Vagina (tissue), 2 donors: ENCODE measurements at regions not wholly inside any gene's neighbourhood (a gene's known extent, or its start where the extent isn't known, plus 50 kb on each side); places are given as distances from the start of the nearest gene placed in this dataset.
"Not testable (repeated sequence)": the region's sequence is repeated elsewhere in the genome, so short reads cannot be mapped to it uniquely, and the experiment has no call there.

Source experiments
- DNase-seq, 2 donors: peaks; one replicate each; pipeline ENCODE4 v3.0.0-alpha.2; 2017; ENCODE audit errors: extremely low spot score in 2 of 2
- H3K27ac ChIP-seq: fragments of 200-600 bp; sonication (generic); one replicate; pipeline ENCODE4 v1.5.1; 2019
- H3K27me3 ChIP-seq: fragments of 200-600 bp; sonication (generic); one replicate; pipeline ENCODE4 v1.5.1; 2019
- H3K36me3 ChIP-seq, 2 donors: fragments of 200-600 bp; sonication (generic); one replicate each; pipeline ENCODE4 v1.5.1; 2017 to 2019
- H3K4me1 ChIP-seq: fragments of 200-600 bp; sonication (generic); one replicate; pipeline ENCODE4 v1.5.1; 2019
- H3K4me3 ChIP-seq, 2 donors: fragments of 200-600 bp; sonication (generic); 1 replicate in 1 of 2; 2 replicates in 1 of 2; pipeline ENCODE4 v1.5.1; 2016 to 2019
- H3K9me3 ChIP-seq: fragments of 200-600 bp; sonication (generic); one replicate; pipeline ENCODE4 v1.5.1; 2019
- CTCF ChIP-seq, 3 experiments: fragments of 450-650 bp in 2 of 3; fragments of 200-600 bp in 1 of 3; sonication (generic) in 1 of 3; IDR thresholded peaks; one replicate each; pipeline ENCODE4 v1.5.1; 2017 to 2019; ENCODE audit warnings: antibody characterized with exemption in 3 of 3, mild to moderate bottlenecking in 2 of 3, moderate library complexity in 2 of 3
- POLR2A ChIP-seq, 2 donors: fragments of 450-650 bp; IDR thresholded peaks; one replicate each; pipeline ENCODE4 v1.6.1; 2017; ENCODE audit warnings: antibody characterized with exemption in 2 of 2, mild to moderate bottlenecking in 2 of 2, moderate library complexity in 2 of 2
- POLR2AphosphoS5 ChIP-seq, 2 donors: sonication (generic); formaldehyde crosslinking; IDR thresholded peaks; one replicate each; pipeline ENCODE4 v1.9.0; 2017; ENCODE audit warnings: antibody characterized with exemption in 2 of 2, mild to moderate bottlenecking in 2 of 2, low read depth in 1 of 2; ENCODE audit not compliant: insufficient read depth in 1 of 2
- intact Hi-C: fragments of 100-400 bp; cut with DNase I; formaldehyde crosslinking; loops from one replicate; pipeline ENCODE4 v1.15.1; 2023

DNA sequence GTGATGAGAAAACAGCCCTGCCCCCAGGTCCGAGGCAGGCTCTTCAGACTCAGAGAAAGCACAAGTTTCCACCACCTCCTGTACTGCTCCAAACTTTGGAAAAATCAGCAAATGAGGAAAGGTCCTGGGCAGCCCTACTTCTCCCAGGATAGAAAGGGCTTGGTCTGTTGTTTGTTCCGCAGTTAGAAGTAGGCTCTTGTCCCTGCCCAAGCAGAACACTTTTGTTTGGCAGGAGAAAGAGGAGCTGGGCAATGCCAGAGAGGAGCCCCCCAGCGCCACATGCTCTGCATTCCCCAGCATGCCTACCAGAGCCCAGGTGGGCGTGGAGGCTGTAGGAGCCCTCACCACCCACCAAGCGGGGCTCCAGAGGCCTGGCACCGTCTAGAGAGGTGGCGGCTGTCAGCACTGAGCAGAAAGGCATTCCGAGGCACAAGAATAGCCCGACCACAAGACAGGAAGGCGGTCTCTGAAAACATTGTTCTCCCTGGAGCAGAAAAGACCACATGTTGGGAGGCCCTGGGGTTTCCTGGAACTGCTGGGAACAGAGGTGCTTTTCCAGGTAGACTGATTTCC lies 90.3 kb upstream of the CD82 start:
- intact Hi-C loops: no loop called here
- no peak for TF ChIP-seq CTCF (IDR thresholded peaks at IDR 0.05)
- TF ChIP-seq POLR2AphosphoS5 (IDR thresholded peaks at IDR 0.05; ENCODE audit: insufficient read depth in 1 of 2, low read depth in 1 of 2): no peak
- no peak for TF ChIP-seq POLR2A (IDR thresholded peaks at IDR 0.05)
- H3K4me3 ChIP-seq: no peak overlapping the region
- no peak overlapping the region for H3K27ac ChIP-seq
- H3K27me3 ChIP-seq: no peaks in the 10 kb centered on the region
- H3K4me1 ChIP-seq: no peaks in the 10 kb centered on the region
- no peak for DNase-seq
- H3K9me3 ChIP-seq: no peaks in the 10 kb centered on the region
- no peaks in the 10 kb centered on the region for H3K36me3 ChIP-seq

DNA sequence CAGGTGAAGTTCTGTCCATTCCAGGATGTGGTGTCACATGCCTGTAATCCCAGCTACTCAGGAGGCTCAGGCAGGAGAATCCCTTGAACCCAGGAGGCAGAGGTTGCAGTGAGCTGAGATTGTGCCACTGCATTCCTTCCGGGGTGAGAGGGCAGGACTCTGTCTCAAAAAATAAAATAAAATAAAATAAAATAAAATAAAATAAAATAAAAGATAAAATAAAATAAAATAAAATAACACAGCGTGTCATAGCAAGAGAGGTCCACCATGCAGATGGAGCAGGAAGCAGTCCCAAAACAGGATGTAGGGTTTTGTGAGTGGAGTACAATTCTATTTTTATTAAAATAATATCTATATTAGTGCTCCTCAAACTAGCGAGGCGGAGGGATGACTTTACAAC lies 83.1 kb upstream of the CD82 start:
- H3K4me1 ChIP-seq, intact Hi-C loops, DNase-seq, H3K27ac ChIP-seq, H3K36me3 ChIP-seq, H3K27me3 ChIP-seq, H3K4me3 ChIP-seq, H3K9me3 ChIP-seq: not testable (repeated sequence)

DNA sequence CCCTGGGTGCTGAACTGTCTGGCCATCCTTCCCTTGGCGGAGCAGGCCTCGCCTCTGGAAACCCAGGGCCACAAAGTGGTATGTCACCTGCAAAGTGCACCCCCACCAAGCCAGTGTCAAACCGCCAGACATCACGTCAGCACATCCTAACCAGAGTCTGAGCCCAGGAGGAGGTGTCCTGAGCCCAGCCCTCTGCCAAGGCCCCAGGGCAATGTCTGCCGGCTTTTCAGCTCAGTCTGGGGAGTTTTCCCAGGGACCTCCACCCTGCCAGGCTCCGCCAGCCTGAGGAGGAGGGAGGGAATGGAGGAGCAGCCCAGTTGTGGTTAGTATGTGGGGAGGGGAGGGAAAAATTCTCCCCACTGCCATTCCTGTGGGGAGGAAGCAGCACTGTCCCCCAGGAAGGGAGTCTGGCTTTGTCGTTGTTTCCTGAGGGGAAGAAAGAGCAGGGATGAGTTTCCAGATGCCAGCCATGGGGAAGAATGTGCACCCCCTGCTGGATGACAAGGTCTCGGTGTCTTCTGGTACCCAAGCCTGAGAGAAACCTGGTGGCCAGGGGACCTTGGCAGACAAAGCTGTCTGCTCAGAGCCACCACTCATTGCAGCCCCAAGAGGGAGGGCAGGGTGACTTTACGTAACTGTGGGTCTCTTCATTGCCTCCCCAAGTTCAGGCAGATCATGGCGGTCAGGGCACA lies 81.4 kb upstream of the CD82 start:
- TF ChIP-seq POLR2A (IDR thresholded peaks at IDR 0.05) (no peak), POLR2AphosphoS5 (IDR thresholded peaks at IDR 0.05; ENCODE audit: insufficient read depth in 1 of 2, low read depth in 1 of 2) (no peak), CTCF (IDR thresholded peaks at IDR 0.05) (no peak)
- intact Hi-C loops: no loop called here
- Histone ChIP-seq H3K9me3 (no peaks in the 10 kb centered on the region), H3K4me3 (no peak overlapping the region), H3K4me1 (no peaks in the 10 kb centered on the region), H3K36me3 (no peaks in the 10 kb centered on the region), H3K27ac (no peak overlapping the region), H3K27me3 (no peaks in the 10 kb centered on the region)
- DNase-seq: no peak

DNA sequence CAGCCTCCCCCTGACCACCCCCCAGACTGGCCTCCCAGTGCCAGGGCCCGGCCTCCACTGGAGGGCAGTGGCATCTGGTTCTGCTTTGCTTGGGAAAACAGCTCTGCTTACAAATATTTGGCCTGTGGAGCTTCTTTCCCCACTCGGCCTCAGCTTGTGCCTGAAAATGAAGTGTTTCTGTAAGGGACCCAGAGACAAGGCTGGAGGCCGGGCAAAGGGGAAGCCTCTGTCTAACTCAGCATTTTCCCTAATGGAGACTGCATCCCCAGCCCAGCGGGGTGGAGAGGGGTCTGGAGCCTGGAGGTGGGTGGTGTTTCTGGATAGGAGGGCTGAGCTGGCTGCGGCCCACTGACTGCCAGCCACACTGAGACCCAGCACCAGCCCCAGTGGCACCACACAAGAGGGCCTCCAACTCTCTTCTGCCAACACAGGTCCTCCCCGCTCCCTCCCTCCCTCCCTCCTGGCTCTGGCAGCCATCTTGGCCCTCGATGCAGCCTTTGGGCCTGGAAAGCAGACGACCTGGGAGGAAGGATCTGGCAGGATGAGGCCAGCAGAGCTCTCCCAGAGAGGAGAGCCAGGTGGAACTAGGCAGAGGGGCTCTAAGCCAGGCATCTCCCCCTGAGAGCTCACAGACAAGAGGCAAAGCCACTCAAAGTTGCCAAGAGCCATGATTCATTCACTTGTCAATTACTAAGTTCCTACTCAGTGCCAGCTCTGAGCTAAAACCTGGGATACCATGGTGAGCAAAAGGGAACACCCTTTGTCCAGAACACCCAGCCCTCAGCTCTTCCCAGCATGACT lies 77.1 kb upstream of the CD82 start:
- Histone ChIP-seq H3K27me3 (no peaks in the 10 kb centered on the region), H3K9me3 (no peaks in the 10 kb centered on the region), H3K4me3 (no peak overlapping the region), H3K4me1 (no peaks in the 10 kb centered on the region), H3K36me3 (no peaks in the 10 kb centered on the region), H3K27ac (no peak overlapping the region)
- intact Hi-C loops: no loop called here
- DNase-seq: no peak
- TF ChIP-seq CTCF (IDR thresholded peaks at IDR 0.05): no peak
- TF ChIP-seq POLR2A (IDR thresholded peaks at IDR 0.05): no peak
- no peak for TF ChIP-seq POLR2AphosphoS5 (IDR thresholded peaks at IDR 0.05; ENCODE audit: insufficient read depth in 1 of 2, low read depth in 1 of 2)

DNA sequence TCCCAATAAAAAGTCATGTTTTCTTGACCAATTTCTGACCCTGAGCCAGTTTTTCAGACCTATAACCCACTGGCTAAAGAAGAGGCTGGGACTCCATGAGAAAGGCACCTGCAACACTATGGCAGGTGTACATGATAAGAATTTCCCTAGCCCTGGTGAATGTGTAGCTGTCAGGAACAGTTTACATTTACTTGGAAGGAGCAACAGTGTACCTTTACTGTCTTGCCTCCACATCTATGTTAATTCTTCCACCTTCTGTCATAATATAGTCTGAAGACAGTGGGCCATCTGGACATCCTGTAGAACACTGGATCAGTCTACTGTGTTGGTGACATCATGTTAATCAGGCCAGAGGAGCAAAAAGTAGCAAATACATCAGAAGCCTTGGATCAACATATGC lies 72.1 kb upstream of the CD82 start:
- H3K27ac ChIP-seq: no peak overlapping the region
- no peak for DNase-seq
- H3K4me3 ChIP-seq: no peak overlapping the region
- H3K36me3 ChIP-seq: no peaks in the 10 kb centered on the region
- H3K4me1 ChIP-seq: no peaks in the 10 kb centered on the region
- intact Hi-C loops: no loop called here
- H3K9me3 ChIP-seq: no peaks in the 10 kb centered on the region
- no peaks in the 10 kb centered on the region for H3K27me3 ChIP-seq
- no peak for TF ChIP-seq POLR2AphosphoS5 (IDR thresholded peaks at IDR 0.05; ENCODE audit: insufficient read depth in 1 of 2, low read depth in 1 of 2)
- TF ChIP-seq CTCF (IDR thresholded peaks at IDR 0.05): no peak
- no peak for TF ChIP-seq POLR2A (IDR thresholded peaks at IDR 0.05)
